PFSK-1 (cell line): ENCODE measurements at regions not wholly inside any gene's neighbourhood (a gene's known extent, or its start where the extent isn't known, plus 50 kb on each side); places are given as distances from the start of the nearest gene placed in this dataset.

Source experiments
- FOXP2 ChIP-seq: optimal IDR thresholded peaks from 2 replicates; pipeline ENCODE3; 2011; ENCODE audit warnings: borderline replicate concordance, control low read depth, inconsistent platforms; ENCODE audit not compliant: insufficient read depth; ENCODE audit errors: extremely low read length, extremely low read depth
- POLR2AphosphoS5 ChIP-seq: IDR thresholded peaks from 2 replicates; pipeline ENCODE4 v1.6.1; 2012; ENCODE audit warnings: low read depth, mild to moderate bottlenecking, control low read depth, low read length, moderate library complexity
- REST ChIP-seq, 2 experiments: IDR thresholded peaks; 2 replicates each; pipeline versions ENCODE4 v1.6.1 to v1.8.0; 2011 to 2012; ENCODE audit warnings: low read depth in 2 of 2, low read length in 2 of 2, control low read depth in 1 of 2, inconsistent platforms in 1 of 2, mild to moderate bottlenecking in 1 of 2, moderate library complexity in 1 of 2; ENCODE audit not compliant: insufficient read depth in 1 of 2
- SIN3A ChIP-seq: IDR thresholded peaks from 2 replicates; pipeline ENCODE4 v1.6.1; 2012; ENCODE audit warnings: mild to moderate bottlenecking, low read length, moderate library complexity, borderline replicate concordance; ENCODE audit not compliant: insufficient read depth
- TAF1 ChIP-seq: IDR thresholded peaks from 2 replicates; pipeline ENCODE4 v1.6.1; 2012; ENCODE audit warnings: low read length, control low read depth, borderline replicate concordance; ENCODE audit not compliant: insufficient read depth

GRCh38 chr1:70888722-70889121 lies 158.9 kb downstream of the PTGER3 start:
- TF ChIP-seq FOXP2 (no peak), TAF1 (no peak), SIN3A (no peak), POLR2AphosphoS5 (no peak), REST (IDR thresholded peaks at IDR 0.05; ENCODE audit: insufficient read depth in 1 of 2, low read depth in 2 of 2, low read length in 2 of 2) (no peak)

DNA sequence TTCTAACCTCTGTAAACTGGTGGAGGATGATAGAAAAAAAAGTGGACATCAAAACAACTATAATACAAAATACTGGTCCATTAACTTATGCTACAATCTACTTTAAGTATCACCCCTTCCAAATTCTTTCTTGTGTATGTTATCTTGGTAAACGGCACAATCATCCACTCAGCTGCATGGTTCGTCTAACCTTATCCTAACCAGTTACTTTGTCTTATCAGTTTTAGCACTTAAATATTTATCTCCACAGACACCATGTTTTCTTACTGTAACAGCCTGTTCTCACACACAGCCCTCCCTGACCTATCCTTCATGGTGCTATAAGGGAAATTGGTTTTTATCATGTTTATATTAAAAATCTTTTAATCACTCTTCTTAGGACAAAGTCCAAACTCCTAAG lies 157.2 kb downstream of the PTGER3 start:
- TF ChIP-seq POLR2AphosphoS5, result no peak
- no peak for TF ChIP-seq REST (IDR thresholded peaks at IDR 0.05; ENCODE audit: insufficient read depth in 1 of 2, low read depth in 2 of 2, low read length in 2 of 2)
- TF ChIP-seq SIN3A, result no peak
- TF ChIP-seq TAF1, result no peak
- TF ChIP-seq FOXP2, result no peak

DNA sequence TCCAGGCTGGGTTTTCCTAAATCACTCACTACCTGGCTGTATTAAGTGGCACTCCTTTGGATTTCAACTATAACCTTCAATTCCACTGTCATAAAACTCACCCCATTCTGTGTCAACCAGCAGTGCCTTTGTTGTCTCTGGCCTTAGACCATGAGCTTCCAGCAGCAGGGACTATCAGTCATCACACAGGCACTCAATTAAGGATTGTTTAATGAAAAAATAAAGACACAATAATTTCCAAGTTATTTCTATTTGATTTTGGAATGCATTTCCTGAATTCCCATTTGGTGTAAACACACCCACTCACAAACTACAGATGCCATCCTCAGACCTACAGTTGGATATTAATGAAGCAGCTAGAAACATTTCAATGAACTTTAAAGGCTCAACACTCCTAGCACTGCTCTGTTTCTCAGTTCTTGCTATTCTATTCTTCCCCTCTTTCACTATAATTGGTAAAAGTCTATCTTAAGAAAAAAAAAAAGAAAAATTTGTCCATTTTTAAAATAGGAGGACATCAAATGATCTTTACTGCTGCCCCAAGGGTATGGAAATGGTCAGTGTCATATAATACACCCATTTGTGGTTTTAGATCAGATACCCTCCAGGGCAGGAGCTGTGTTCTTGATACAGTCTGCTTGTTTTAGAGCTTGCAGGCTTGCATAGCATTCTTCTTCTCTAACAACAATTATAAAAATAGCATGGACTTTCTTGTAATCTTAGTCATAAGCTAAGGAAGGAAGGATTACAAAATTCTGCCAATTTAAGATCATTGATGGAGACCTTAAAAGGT lies 156.4 kb downstream of the PTGER3 start:
- TF ChIP-seq SIN3A (no peak), FOXP2 (no peak), POLR2AphosphoS5 (no peak), REST (IDR thresholded peaks at IDR 0.05; ENCODE audit: insufficient read depth in 1 of 2, low read depth in 2 of 2, low read length in 2 of 2) (no peak), TAF1 (no peak)

DNA sequence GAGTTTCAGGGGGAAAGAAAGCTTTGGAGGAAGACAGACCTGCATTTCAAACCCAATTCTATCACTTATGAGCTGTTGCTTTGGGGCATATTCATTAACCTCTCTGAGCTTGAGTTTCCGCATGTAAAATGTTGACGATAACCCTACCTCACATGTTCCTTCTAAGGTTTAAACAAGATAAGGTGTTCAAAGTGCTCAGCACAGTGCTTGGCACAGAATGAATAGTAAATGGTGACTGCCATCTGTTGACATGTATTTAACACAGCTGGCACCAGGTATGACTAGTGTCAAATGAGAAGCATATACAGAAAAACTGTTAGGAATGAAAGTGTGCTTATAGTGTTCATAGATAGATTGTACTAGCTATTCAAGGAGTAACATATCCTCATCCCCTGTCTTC lies 155.5 kb downstream of the PTGER3 start:
- no peak for TF ChIP-seq FOXP2
- no peak for TF ChIP-seq SIN3A
- TF ChIP-seq REST (IDR thresholded peaks at IDR 0.05; ENCODE audit: insufficient read depth in 1 of 2, low read depth in 2 of 2, low read length in 2 of 2), result no peak
- no peak for TF ChIP-seq POLR2AphosphoS5
- no peak for TF ChIP-seq TAF1

- TF ChIP-seq POLR2AphosphoS5, result no peak
These were observed 154.7 kb downstream of the PTGER3 start for GRCh38 chr1:70892930-70893329.
